ENCODE measurements at regions not wholly inside any gene's neighbourhood (a gene's known extent, or its start where the extent isn't known, plus 50 kb on each side); places are given as distances from the start of the nearest gene placed in this dataset.

GRCh38 chr6:79813854-79814709 is 133.3 kb downstream of the ELOVL4 start:
- BruUV-seq (replicated peaks), result no TSS peak
- intact Hi-C loops (cut with micrococcal nuclease) (loop anchor here (1.0 to 10.0 kb wide), 5 partner anchors 36 to 737 kb away; partner anchors contain the start of gene PHIP), dilution Hi-C loops (cut with MboI; ENCODE audit: extremely low pct_ligation_motif_present, low sequenced_read_pairs) (no loop called here)
- ChIA-PET CTCF (interaction anchor here (0.7 to 1.3 kb wide), 6 partner anchors 10 to 243 kb away, joined by 3 to 10 read pairs (median 3); no protein-coding TSS in a partner anchor), POLR2A (no interaction called here)
- H3K36me3 ChIP-seq (ENCODE audit: control insufficient read depth in 2 of 2, extremely low read depth in 1 of 2, insufficient read depth in 2 of 2, low read length in 2 of 2), result no peaks in the 10 kb centered on the region
- H3K9me1 ChIP-seq (replicated peaks; ENCODE audit: control insufficient read depth, extremely low read depth, insufficient read depth, low read length), result no peaks in the 10 kb centered on the region
- no peak for TF ChIP-seq POLR2AphosphoS5 (IDR thresholded peaks at IDR 0.05; ENCODE audit: insufficient read depth, low read depth, low read length)
- no peak for TF ChIP-seq JUN (IDR thresholded peaks at IDR 0.05; ENCODE audit: borderline replicate concordance, insufficient read depth, insufficient read length, low read depth)
- peak; percentile 81 for TF ChIP-seq CTCF (IDR thresholded peaks at IDR 0.05; ENCODE audit: extremely low read depth in 1 of 2, insufficient read depth in 1 of 2, low read depth in 1 of 2, low read length in 2 of 2)
- TF ChIP-seq GATA2 (IDR thresholded peaks at IDR 0.05; ENCODE audit: insufficient read depth, insufficient read length, low read depth, low read length), result no peak
- no peak for TF ChIP-seq MAX (IDR thresholded peaks at IDR 0.05; ENCODE audit: insufficient read depth, insufficient read length)
- no peak overlapping the region for H2AFZ ChIP-seq (ENCODE audit: low read depth, low read length)
- FAIRE-seq, result peak; percentile 82
- no peaks in the 10 kb centered on the region for H3K9me3 ChIP-seq (replicated peaks; ENCODE audit: control insufficient read depth, insufficient read depth, low read length)
- no peak overlapping the region for H3K4me2 ChIP-seq (ENCODE audit: insufficient read depth, low read length)
- H3K79me2 ChIP-seq (ENCODE audit: control insufficient read depth, insufficient read depth, low read length), result no peaks in the 10 kb centered on the region
- no peak overlapping the region for H3K4me3 ChIP-seq (replicated peaks in 1 of 3; ENCODE audit: insufficient read depth in 1 of 3, low read depth in 1 of 3, low read length in 3 of 3)
- H3K27me3 ChIP-seq (ENCODE audit: control insufficient read depth in 2 of 2, insufficient read depth in 2 of 2, low read length in 2 of 2), result peaks cover 6 to 9% of the 10 kb centered on the region in 2 experiments
- H3K9ac ChIP-seq (replicated peaks; ENCODE audit: extremely low read depth, insufficient read depth, low read length), result no peak overlapping the region
- no peaks in the 10 kb centered on the region for H3K4me1 ChIP-seq (ENCODE audit: control insufficient read depth, extremely low read depth, insufficient read depth, low read length)
- H3K27ac ChIP-seq (ENCODE audit: insufficient read depth, low read depth, low read length), result no peak overlapping the region
- no peaks in the 10 kb centered on the region for H4K20me1 ChIP-seq (replicated peaks; ENCODE audit: control insufficient read depth, extremely low read depth, insufficient read depth, low read length)
- DNase-seq (ENCODE audit: low read depth, low spot score), result peak; percentile 73

Data from endothelial cell of umbilical vein (primary cell).